SK-N-SH (cell line): ENCODE measurements at regions not wholly inside any gene's neighbourhood (a gene's known extent, or its start where the extent isn't known, plus 50 kb on each side); places are given as distances from the start of the nearest gene placed in this dataset.

ENCODE experiments used
- CHD2 ChIP-seq: fragments of 150-350 bp; IDR thresholded peaks from 2 replicates; pipeline ENCODE4 v1.6.1; 2018; ENCODE audit warnings: low read length; ENCODE audit not compliant: partially characterized antibody
- EP300 ChIP-seq, 2 experiments: IDR thresholded peaks; 2 replicates each; pipeline versions ENCODE4 v1.4.0 to v1.6.1; 2012; ENCODE audit warnings: borderline replicate concordance in 1 of 2, low read depth in 1 of 2, low read length in 1 of 2
- EZH2phosphoT487 ChIP-seq: fragments of 200-600 bp; sonication (generic); IDR thresholded peaks from 2 replicates; pipeline ENCODE4 v1.6.1; 2017; ENCODE audit warnings: low read depth, mixed run types, mild to moderate bottlenecking, antibody characterized with exemption, moderate library complexity, borderline replicate concordance
- FOXJ3 ChIP-seq: sonication (generic); formaldehyde crosslinking; IDR thresholded peaks from 2 replicates; pipeline ENCODE4 v1.5.1; 2020; ENCODE audit warnings: mild to moderate bottlenecking, missing genetic modification reagents
- FOXM1 ChIP-seq: IDR thresholded peaks from 2 replicates; pipeline ENCODE4 v1.4.0; 2012; ENCODE audit warnings: low read depth, mild to moderate bottlenecking
- GABPA ChIP-seq: IDR thresholded peaks from 2 replicates; pipeline ENCODE4 v1.4.0; 2012; ENCODE audit warnings: low read depth, mild to moderate bottlenecking
- NFIC ChIP-seq: IDR thresholded peaks from 2 replicates; pipeline ENCODE4 v1.4.0; 2012; ENCODE audit warnings: borderline replicate concordance
- POLR2AphosphoS5 ChIP-seq: IDR thresholded peaks from 2 replicates; pipeline ENCODE4 v1.6.1; 2012; ENCODE audit warnings: low read depth, low read length
- SIN3A ChIP-seq: IDR thresholded peaks from 2 replicates; pipeline ENCODE4 v1.6.1; 2012; ENCODE audit warnings: low read depth, mild to moderate bottlenecking, low read length, moderate library complexity, borderline replicate concordance
- SMC3 ChIP-seq: IDR thresholded peaks from 2 replicates; pipeline ENCODE4 v1.6.1; 2012; ENCODE audit warnings: low read depth, low read length, improper control_type of control experiment
- TF ChIP-seq, protein P1 (sequence below): fragments of 200-600 bp; sonication (generic); IDR thresholded peaks from 2 replicates; pipeline ENCODE4 v1.6.1; 2017; ENCODE audit warnings: antibody characterized with exemption, mild to moderate bottlenecking, moderate library complexity
- TF ChIP-seq, protein P2 (sequence below): IDR thresholded peaks from 2 replicates; pipeline ENCODE4 v1.4.0; 2012; ENCODE audit warnings: low read depth, borderline replicate concordance
- TF ChIP-seq, protein P3 (sequence below): IDR thresholded peaks from 2 replicates; pipeline ENCODE4 v1.6.1; 2012; ENCODE audit warnings: mild to moderate bottlenecking, low read depth, low read length, moderate library complexity

DNA sequence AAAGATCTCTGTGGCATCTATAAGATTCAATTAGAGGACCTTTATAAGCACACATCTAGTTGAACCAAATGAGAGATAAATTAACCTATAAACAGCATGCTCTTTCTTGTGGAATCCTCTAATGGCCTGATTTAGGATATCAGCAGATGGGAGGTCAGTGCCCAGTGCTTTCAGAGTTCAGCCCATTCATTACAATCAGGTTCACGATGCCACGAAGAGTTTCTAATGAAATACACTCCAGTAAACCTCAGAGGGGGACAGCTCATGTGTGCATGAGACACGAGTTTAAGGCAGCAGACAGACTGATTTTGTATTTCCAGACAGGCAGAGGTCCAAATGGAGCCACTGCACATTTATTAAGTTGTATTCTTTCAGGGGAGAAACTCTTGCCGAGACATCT is 544.4 kb upstream of the PKN2 start:
- TF ChIP-seq, protein P1, sequence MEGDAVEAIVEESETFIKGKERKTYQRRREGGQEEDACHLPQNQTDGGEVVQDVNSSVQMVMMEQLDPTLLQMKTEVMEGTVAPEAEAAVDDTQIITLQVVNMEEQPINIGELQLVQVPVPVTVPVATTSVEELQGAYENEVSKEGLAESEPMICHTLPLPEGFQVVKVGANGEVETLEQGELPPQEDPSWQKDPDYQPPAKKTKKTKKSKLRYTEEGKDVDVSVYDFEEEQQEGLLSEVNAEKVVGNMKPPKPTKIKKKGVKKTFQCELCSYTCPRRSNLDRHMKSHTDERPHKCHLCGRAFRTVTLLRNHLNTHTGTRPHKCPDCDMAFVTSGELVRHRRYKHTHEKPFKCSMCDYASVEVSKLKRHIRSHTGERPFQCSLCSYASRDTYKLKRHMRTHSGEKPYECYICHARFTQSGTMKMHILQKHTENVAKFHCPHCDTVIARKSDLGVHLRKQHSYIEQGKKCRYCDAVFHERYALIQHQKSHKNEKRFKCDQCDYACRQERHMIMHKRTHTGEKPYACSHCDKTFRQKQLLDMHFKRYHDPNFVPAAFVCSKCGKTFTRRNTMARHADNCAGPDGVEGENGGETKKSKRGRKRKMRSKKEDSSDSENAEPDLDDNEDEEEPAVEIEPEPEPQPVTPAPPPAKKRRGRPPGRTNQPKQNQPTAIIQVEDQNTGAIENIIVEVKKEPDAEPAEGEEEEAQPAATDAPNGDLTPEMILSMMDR: no peak
- TF ChIP-seq FOXJ3 (CRISPR knock-in tag) (no peak), SIN3A (no peak), POLR2AphosphoS5 (no peak), EP300 (IDR thresholded peaks at IDR 0.05; ENCODE audit: borderline replicate concordance in 1 of 2, low read depth in 1 of 2, low read length in 1 of 2) (no peak), EZH2phosphoT487 (no peak), FOXM1 (no peak), GABPA (no peak), CHD2 (no peak), SMC3 (no peak), NFIC (no peak)
- TF ChIP-seq, protein P2, sequence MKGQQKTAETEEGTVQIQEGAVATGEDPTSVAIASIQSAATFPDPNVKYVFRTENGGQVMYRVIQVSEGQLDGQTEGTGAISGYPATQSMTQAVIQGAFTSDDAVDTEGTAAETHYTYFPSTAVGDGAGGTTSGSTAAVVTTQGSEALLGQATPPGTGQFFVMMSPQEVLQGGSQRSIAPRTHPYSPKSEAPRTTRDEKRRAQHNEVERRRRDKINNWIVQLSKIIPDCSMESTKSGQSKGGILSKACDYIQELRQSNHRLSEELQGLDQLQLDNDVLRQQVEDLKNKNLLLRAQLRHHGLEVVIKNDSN: no peak
- TF ChIP-seq, protein P3, sequence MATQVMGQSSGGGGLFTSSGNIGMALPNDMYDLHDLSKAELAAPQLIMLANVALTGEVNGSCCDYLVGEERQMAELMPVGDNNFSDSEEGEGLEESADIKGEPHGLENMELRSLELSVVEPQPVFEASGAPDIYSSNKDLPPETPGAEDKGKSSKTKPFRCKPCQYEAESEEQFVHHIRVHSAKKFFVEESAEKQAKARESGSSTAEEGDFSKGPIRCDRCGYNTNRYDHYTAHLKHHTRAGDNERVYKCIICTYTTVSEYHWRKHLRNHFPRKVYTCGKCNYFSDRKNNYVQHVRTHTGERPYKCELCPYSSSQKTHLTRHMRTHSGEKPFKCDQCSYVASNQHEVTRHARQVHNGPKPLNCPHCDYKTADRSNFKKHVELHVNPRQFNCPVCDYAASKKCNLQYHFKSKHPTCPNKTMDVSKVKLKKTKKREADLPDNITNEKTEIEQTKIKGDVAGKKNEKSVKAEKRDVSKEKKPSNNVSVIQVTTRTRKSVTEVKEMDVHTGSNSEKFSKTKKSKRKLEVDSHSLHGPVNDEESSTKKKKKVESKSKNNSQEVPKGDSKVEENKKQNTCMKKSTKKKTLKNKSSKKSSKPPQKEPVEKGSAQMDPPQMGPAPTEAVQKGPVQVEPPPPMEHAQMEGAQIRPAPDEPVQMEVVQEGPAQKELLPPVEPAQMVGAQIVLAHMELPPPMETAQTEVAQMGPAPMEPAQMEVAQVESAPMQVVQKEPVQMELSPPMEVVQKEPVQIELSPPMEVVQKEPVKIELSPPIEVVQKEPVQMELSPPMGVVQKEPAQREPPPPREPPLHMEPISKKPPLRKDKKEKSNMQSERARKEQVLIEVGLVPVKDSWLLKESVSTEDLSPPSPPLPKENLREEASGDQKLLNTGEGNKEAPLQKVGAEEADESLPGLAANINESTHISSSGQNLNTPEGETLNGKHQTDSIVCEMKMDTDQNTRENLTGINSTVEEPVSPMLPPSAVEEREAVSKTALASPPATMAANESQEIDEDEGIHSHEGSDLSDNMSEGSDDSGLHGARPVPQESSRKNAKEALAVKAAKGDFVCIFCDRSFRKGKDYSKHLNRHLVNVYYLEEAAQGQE: no peak
